NB4 (cell line): ENCODE measurements at regions not wholly inside any gene's neighbourhood (a gene's known extent, or its start where the extent isn't known, plus 50 kb on each side); places are given as distances from the start of the nearest gene placed in this dataset.
A peak's percentile ranks its signal among the peaks of the same experiment; 100 is the strongest.

Source experiments
- DNase-seq: peaks from one replicate; pipeline ENCODE4 v3.0.0; 2010; ENCODE audit warnings: low read depth
- H3K4me3 ChIP-seq: one replicate; pipeline ENCODE4 v1.5.1; 2011; ENCODE audit warnings: mild to moderate bottlenecking, low read depth, low read length, moderate library complexity
- MYC ChIP-seq: IDR thresholded peaks from 2 replicates; pipeline ENCODE4 v1.6.1; 2011; ENCODE audit warnings: low read depth, low read length
- POLR2A ChIP-seq: IDR thresholded peaks from 2 replicates; pipeline ENCODE4 v1.6.1; 2011; ENCODE audit warnings: mild to moderate bottlenecking; ENCODE audit not compliant: insufficient read length; ENCODE audit errors: extremely low read depth
- TF ChIP-seq, protein P1 (sequence below): IDR thresholded peaks from 2 replicates; pipeline ENCODE4 v1.6.1; 2011; ENCODE audit warnings: low read depth, low read length
- TF ChIP-seq, protein P2 (sequence below): IDR thresholded peaks from one replicate; pipeline ENCODE4 v1.5.1; 2012; ENCODE audit warnings: low read depth, low read length

DNA sequence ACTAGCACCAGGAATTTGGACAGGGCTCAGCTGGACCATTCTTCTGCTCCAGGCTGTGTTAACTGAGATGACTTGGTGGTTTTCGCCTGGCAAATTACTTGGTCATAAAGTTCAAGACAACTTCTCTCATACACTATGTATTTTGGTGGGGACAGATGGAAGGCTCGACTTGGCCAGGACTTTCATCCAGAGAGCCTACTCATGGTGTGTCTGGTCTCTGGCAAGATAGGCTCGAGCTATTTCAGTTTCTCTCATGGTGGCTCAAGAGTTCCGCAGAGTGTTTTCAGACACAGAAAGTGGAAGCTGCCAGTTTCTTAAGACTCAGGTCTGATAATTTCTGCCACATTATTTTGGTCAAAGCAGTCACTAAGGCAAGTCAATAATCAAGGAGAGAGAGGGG, 135.6 kb downstream of the IRX2 start:
- H3K4me3 ChIP-seq: no peak overlapping the region
- DNase-seq: no peak
- TF ChIP-seq POLR2A (no peak), MYC (no peak)
- TF ChIP-seq, protein P1, sequence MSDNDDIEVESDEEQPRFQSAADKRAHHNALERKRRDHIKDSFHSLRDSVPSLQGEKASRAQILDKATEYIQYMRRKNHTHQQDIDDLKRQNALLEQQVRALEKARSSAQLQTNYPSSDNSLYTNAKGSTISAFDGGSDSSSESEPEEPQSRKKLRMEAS: no peak
- TF ChIP-seq, protein P2, sequence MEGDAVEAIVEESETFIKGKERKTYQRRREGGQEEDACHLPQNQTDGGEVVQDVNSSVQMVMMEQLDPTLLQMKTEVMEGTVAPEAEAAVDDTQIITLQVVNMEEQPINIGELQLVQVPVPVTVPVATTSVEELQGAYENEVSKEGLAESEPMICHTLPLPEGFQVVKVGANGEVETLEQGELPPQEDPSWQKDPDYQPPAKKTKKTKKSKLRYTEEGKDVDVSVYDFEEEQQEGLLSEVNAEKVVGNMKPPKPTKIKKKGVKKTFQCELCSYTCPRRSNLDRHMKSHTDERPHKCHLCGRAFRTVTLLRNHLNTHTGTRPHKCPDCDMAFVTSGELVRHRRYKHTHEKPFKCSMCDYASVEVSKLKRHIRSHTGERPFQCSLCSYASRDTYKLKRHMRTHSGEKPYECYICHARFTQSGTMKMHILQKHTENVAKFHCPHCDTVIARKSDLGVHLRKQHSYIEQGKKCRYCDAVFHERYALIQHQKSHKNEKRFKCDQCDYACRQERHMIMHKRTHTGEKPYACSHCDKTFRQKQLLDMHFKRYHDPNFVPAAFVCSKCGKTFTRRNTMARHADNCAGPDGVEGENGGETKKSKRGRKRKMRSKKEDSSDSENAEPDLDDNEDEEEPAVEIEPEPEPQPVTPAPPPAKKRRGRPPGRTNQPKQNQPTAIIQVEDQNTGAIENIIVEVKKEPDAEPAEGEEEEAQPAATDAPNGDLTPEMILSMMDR: no peak

DNA sequence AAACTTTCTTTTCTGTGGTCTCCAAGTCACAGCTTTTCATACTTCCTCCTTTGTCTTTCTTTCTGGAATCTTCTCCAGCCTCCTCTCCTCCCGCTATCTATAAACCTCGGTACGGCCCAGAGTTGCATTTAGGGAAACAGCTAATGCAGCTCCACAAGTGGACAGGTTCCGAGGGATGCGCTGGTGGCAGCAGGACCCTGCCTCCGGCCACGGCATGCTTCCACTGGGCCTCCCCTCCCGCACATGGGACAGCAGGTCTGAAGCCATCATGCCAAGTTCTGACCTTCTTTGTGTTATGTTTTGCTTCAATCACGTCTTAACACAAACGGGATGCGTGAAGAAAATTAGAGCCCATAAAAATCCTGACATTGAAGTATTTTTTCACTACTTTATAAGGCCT, 136.9 kb downstream of the IRX2 start:
- no peak overlapping the region for H3K4me3 ChIP-seq
- TF ChIP-seq, protein P2: no peak
- TF ChIP-seq MYC: no peak
- TF ChIP-seq, protein P1: no peak
- no peak for TF ChIP-seq POLR2A
- no peak for DNase-seq

DNA sequence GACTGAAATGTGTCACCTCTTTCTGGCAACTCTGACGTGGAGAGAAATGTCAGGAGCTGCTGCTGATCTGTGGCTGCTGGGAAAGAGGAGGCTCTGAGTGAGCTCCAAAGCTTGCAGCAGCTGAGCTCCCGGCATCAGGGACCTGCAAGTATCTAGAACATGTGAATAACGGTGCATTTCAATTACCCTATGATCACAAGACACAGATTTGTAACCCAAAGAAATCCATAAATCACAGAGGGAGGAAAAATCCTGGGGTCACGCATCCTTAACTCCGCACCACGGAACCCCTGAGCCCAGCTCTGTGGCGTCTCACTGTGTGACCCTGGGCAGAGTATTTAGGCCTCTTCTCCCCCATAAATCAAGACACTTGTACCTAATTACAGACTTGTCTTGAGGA, 139.8 kb downstream of the IRX2 start:
- no peak for DNase-seq
- H3K4me3 ChIP-seq: no peak overlapping the region

DNA sequence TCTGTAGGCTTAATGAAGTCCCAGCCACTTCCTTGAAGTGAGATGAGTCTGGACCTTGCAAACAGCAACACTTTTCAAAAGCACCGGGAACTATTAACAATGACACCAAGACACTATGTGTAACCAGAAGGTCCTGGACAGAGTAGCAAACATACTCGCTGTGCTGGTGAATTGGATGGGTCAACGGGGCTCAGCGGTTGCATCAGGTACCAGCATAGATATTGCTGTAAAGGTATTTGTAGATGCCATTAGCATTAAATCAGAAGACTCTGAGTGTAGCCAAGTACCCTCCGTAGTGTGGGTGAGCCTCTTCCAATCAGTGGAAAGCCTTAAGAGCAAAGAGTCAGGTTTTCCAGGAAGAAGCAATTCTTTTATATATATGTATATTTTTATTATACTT, 140.5 kb downstream of the IRX2 start:
- TF ChIP-seq, protein P2: no peak
- TF ChIP-seq POLR2A (no peak), MYC (no peak)
- TF ChIP-seq, protein P1: no peak
- H3K4me3 ChIP-seq: no peak overlapping the region
- DNase-seq: no peak

More for the DNA sequence above, 139.8 kb downstream of the IRX2 start:
- TF ChIP-seq, protein P2: no peak
- TF ChIP-seq MYC (no peak), POLR2A (no peak)
- TF ChIP-seq, protein P1: no peak

DNA sequence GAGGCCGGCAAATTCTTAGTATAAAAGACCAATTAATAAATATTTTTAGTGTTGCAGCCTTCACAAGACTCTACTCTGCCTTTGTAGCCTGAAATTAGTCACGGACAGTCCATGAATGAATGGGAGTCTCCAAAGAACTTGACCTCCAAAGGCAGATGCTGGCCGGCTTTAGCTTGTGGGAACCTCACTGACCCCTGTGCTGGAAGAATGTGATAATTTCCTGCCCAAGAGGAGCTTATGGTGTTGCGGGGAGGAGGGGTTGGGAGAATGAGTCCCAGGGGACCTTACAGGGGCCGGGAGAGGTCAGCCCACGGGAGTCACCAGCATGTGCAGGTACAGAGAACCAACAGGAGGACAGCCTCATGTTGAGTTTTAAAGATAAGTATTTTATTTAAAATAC, 143.1 kb downstream of the IRX2 start:
- no peak for DNase-seq
- H3K4me3 ChIP-seq: no peak overlapping the region
- TF ChIP-seq, protein P1: no peak
- TF ChIP-seq POLR2A (no peak), MYC (no peak)

DNA sequence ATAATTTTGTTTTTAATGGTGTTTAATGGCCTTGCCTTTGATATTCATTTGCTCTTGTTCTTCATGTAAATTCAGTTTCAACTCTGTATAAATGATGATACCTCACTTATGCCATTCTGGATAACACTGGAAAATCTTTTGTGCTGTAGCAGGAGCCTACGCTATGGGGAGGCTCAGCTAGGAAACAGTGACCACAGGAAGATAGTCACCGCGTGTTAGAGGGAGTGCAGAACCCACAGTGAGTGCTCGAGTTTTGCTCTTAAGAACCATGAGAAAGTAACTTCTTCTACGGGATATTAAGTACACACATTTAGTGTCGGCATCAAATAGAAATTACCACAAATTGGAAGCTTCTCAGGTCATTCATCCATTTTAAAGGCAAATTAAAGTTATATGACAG, 143.9 kb downstream of the IRX2 start:
- H3K4me3 ChIP-seq: no peak overlapping the region
- TF ChIP-seq, protein P2: no peak
- TF ChIP-seq MYC: peak; percentile 45; the same call in 1 of the 2 replicates
- TF ChIP-seq, protein P1: peak; percentile 58
- peak; percentile 34 for DNase-seq
